ENCODE measurements at regions not wholly inside any gene's neighbourhood (a gene's known extent, or its start where the extent isn't known, plus 50 kb on each side); places are given as distances from the start of the nearest gene placed in this dataset.

- no peak overlapping the region for H3K4me3 Mint-ChIP-seq
- H3K27ac Mint-ChIP-seq = no peak overlapping the region
- no peaks in the 10 kb centered on the region for H3K36me3 Mint-ChIP-seq
- H3K4me1 Mint-ChIP-seq (ENCODE audit: unreplicated experiment) = no peaks in the 10 kb centered on the region
- TF ChIP-seq, protein P1, sequence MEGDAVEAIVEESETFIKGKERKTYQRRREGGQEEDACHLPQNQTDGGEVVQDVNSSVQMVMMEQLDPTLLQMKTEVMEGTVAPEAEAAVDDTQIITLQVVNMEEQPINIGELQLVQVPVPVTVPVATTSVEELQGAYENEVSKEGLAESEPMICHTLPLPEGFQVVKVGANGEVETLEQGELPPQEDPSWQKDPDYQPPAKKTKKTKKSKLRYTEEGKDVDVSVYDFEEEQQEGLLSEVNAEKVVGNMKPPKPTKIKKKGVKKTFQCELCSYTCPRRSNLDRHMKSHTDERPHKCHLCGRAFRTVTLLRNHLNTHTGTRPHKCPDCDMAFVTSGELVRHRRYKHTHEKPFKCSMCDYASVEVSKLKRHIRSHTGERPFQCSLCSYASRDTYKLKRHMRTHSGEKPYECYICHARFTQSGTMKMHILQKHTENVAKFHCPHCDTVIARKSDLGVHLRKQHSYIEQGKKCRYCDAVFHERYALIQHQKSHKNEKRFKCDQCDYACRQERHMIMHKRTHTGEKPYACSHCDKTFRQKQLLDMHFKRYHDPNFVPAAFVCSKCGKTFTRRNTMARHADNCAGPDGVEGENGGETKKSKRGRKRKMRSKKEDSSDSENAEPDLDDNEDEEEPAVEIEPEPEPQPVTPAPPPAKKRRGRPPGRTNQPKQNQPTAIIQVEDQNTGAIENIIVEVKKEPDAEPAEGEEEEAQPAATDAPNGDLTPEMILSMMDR (conservative IDR thresholded peaks at IDR 0.05) = no peak
- peaks cover 23% of the 10 kb centered on the region for H3K9me3 Mint-ChIP-seq
- no peaks in the 10 kb centered on the region for H3K27me3 Mint-ChIP-seq
- no peak for DNase-seq (ENCODE audit: extremely low spot score, unreplicated experiment)
Measured at GRCh38 chr12:84191779-84192178, 720.8 kb downstream of the SLC6A15 start.

GRCh38 chr12:84186433-84186832, 726.2 kb downstream of the SLC6A15 start:
- peaks cover 11% of the 10 kb centered on the region for H3K9me3 Mint-ChIP-seq
- H3K36me3 Mint-ChIP-seq = no peaks in the 10 kb centered on the region
- TF ChIP-seq, protein P1 (conservative IDR thresholded peaks at IDR 0.05) = no peak
- H3K4me1 Mint-ChIP-seq (ENCODE audit: unreplicated experiment) = no peaks in the 10 kb centered on the region
- no peak overlapping the region for H3K27ac Mint-ChIP-seq
- DNase-seq (ENCODE audit: extremely low spot score, unreplicated experiment) = no peak
- no peaks in the 10 kb centered on the region for H3K27me3 Mint-ChIP-seq
- no peak overlapping the region for H3K4me3 Mint-ChIP-seq

GRCh38 chr12:84183576-84183975, 729.0 kb downstream of the SLC6A15 start:
- no peak for DNase-seq (ENCODE audit: extremely low spot score, unreplicated experiment)
- H3K4me3 Mint-ChIP-seq = no peak overlapping the region
- H3K4me1 Mint-ChIP-seq (ENCODE audit: unreplicated experiment) = no peaks in the 10 kb centered on the region
- TF ChIP-seq, protein P1 (conservative IDR thresholded peaks at IDR 0.05) = no peak
- H3K9me3 Mint-ChIP-seq = no peaks in the 10 kb centered on the region
- H3K27ac Mint-ChIP-seq = no peak overlapping the region
- H3K27me3 Mint-ChIP-seq = no peaks in the 10 kb centered on the region
- no peaks in the 10 kb centered on the region for H3K36me3 Mint-ChIP-seq

GRCh38 chr12:84174115-84174514, 738.5 kb downstream of the SLC6A15 start:
- Mint-ChIP-seq H3K4me3 (no peak overlapping the region), H3K9me3 (no peaks in the 10 kb centered on the region), H3K27ac (no peak overlapping the region), H3K4me1 (ENCODE audit: unreplicated experiment) (no peaks in the 10 kb centered on the region), H3K36me3 (no peaks in the 10 kb centered on the region), H3K27me3 (no peaks in the 10 kb centered on the region)
- DNase-seq (ENCODE audit: extremely low spot score, unreplicated experiment) = no peak
- TF ChIP-seq, protein P1 (conservative IDR thresholded peaks at IDR 0.05) = no peak

GRCh38 chr12:84172823-84173424, 739.7 kb downstream of the SLC6A15 start:
- TF ChIP-seq, protein P1 (conservative IDR thresholded peaks at IDR 0.05) = no peak
- H3K4me1 Mint-ChIP-seq (ENCODE audit: unreplicated experiment) = no peaks in the 10 kb centered on the region
- H3K4me3 Mint-ChIP-seq = no peak overlapping the region
- H3K36me3 Mint-ChIP-seq = no peaks in the 10 kb centered on the region
- DNase-seq (ENCODE audit: extremely low spot score, unreplicated experiment) = no peak
- no peak overlapping the region for H3K27ac Mint-ChIP-seq
- H3K27me3 Mint-ChIP-seq = no peaks in the 10 kb centered on the region
- H3K9me3 Mint-ChIP-seq = no peaks in the 10 kb centered on the region

- no peaks in the 10 kb centered on the region for H3K9me3 Mint-ChIP-seq
- no peaks in the 10 kb centered on the region for H3K36me3 Mint-ChIP-seq
- H3K27ac Mint-ChIP-seq = no peak overlapping the region
- H3K4me1 Mint-ChIP-seq (ENCODE audit: unreplicated experiment) = peaks cover 6% of the 10 kb centered on the region
- no peak overlapping the region for H3K4me3 Mint-ChIP-seq
- TF ChIP-seq, protein P1 (conservative IDR thresholded peaks at IDR 0.05) = no peak
- DNase-seq (ENCODE audit: extremely low spot score, unreplicated experiment) = no peak
- H3K27me3 Mint-ChIP-seq = no peaks in the 10 kb centered on the region
Measured at GRCh38 chr12:84166812-84167211, 745.8 kb downstream of the SLC6A15 start.

Measured in type B pancreatic cell (in vitro differentiated cells).